ENCODE measurements at regions not wholly inside any gene's neighbourhood (a gene's known extent, or its start where the extent isn't known, plus 50 kb on each side); places are given as distances from the start of the nearest gene placed in this dataset.

DNA sequence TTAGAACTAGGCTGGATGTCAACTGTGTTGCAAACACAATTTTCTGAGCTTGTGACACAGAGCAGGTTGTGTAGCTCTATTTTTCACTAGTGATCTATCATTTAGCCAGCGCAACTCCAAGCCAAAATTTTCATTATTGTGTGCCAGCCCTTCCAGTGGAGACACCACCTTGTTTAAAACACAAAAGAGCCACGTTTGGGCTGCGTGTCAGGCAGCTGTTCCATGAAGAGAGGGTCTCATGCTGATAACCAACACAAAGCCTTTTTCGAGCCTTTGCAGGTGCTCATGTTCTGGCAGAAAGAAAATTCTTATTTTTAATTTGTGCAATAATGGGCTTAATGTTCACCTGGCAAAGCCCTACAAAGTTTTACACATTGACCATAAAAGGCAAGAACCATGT is 237.6 kb upstream of the RGMB start:
- no CpG with 5 or more reads among the region's 4 CpGs for WGBS (ENCODE audit: extremely low coverage, insufficient coverage, insufficient read length)
- H3K27ac ChIP-seq (ENCODE audit: low read depth, low read length), result no peak overlapping the region
- no peak overlapping the region for H4K8ac ChIP-seq (ENCODE audit: low read depth, low read length)
- no peak overlapping the region for H2AFZ ChIP-seq (ENCODE audit: insufficient read depth, low read length, poor library complexity)
- DNase-seq, result no peak
- no peak overlapping the region for H3K4me3 ChIP-seq (ENCODE audit: low read depth, low read length)
- no peak overlapping the region for H3K23ac ChIP-seq (ENCODE audit: low read length)
- no peak overlapping the region for H3K4ac ChIP-seq (ENCODE audit: low read depth, low read length)
- H4K12ac ChIP-seq (ENCODE audit: low read depth, low read length), result no peak overlapping the region
- no peaks in the 10 kb centered on the region for H3K27me3 ChIP-seq (ENCODE audit: insufficient read depth, low read length)
- no peaks in the 10 kb centered on the region for H3K4me1 ChIP-seq (ENCODE audit: control insufficient read depth in 1 of 2, insufficient read depth in 2 of 2, low read length in 2 of 2)
- H2AK5ac ChIP-seq (ENCODE audit: low read length), result no peak overlapping the region
- no peaks in the 10 kb centered on the region for H3K36me3 ChIP-seq (ENCODE audit: control insufficient read depth in 1 of 2, insufficient read depth in 2 of 2, low read length in 2 of 2)
- H3K79me2 ChIP-seq (ENCODE audit: control insufficient read depth, insufficient read depth, low read length, poor library complexity), result no peaks in the 10 kb centered on the region
- no peak overlapping the region for H3K9ac ChIP-seq (ENCODE audit: low read length)
- no peak overlapping the region for H2BK5ac ChIP-seq (ENCODE audit: low read depth, low read length, poor library complexity)
- no peaks in the 10 kb centered on the region for H3K9me3 ChIP-seq (ENCODE audit: insufficient read depth, low read depth, low read length)
- H3K14ac ChIP-seq (ENCODE audit: low read length), result no peak overlapping the region
- H2BK12ac ChIP-seq (ENCODE audit: low read length), result no peak overlapping the region
- H3K79me1 ChIP-seq (ENCODE audit: low read length), result no peaks in the 10 kb centered on the region
- no peak overlapping the region for H2BK120ac ChIP-seq (ENCODE audit: insufficient read depth, low read length, poor library complexity)
- H4K91ac ChIP-seq (ENCODE audit: low read depth, low read length), result no peak overlapping the region
- H3K18ac ChIP-seq (ENCODE audit: low read length), result no peak overlapping the region
- H3K4me2 ChIP-seq (ENCODE audit: low read length), result no peak overlapping the region

DNA sequence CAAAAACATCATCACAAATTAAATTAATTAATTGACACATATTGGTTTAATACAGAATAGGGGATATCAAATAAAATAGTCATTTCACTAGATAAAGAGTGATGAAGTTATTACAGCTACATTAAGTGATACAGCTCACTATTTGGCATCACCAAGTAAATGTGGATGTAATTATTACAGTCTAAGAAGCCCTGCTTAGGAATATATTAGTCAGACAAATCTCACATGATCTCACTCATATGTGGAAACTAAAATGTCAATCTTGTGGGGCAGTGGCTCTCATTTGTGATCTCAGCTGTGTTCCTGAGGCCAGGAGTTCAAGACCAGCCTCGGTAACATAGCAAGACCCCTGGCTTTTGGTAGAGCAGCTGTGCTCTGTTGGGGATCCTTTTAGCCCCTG is 233.4 kb upstream of the RGMB start:
- H3K79me2 ChIP-seq (ENCODE audit: control insufficient read depth, insufficient read depth, low read length, poor library complexity), result no peaks in the 10 kb centered on the region
- H2BK12ac ChIP-seq (ENCODE audit: low read length), result no peak overlapping the region
- H3K23ac ChIP-seq (ENCODE audit: low read length), result no peak overlapping the region
- H3K36me3 ChIP-seq (ENCODE audit: control insufficient read depth in 1 of 2, insufficient read depth in 2 of 2, low read length in 2 of 2), result no peaks in the 10 kb centered on the region
- no peak overlapping the region for H4K12ac ChIP-seq (ENCODE audit: low read depth, low read length)
- H2AK5ac ChIP-seq (ENCODE audit: low read length), result no peak overlapping the region
- H3K14ac ChIP-seq (ENCODE audit: low read length), result no peak overlapping the region
- H3K4me1 ChIP-seq (ENCODE audit: control insufficient read depth in 1 of 2, insufficient read depth in 2 of 2, low read length in 2 of 2), result no peaks in the 10 kb centered on the region
- H3K4me2 ChIP-seq (ENCODE audit: low read length), result no peak overlapping the region
- H4K91ac ChIP-seq (ENCODE audit: low read depth, low read length), result no peak overlapping the region
- no peak overlapping the region for H2BK120ac ChIP-seq (ENCODE audit: insufficient read depth, low read length, poor library complexity)
- H3K27me3 ChIP-seq (ENCODE audit: insufficient read depth, low read length), result no peaks in the 10 kb centered on the region
- no peak overlapping the region for H2AFZ ChIP-seq (ENCODE audit: insufficient read depth, low read length, poor library complexity)
- DNase-seq, result no peak
- no CpG with 5 or more reads among the region's 1 CpG for WGBS (ENCODE audit: extremely low coverage, insufficient coverage, insufficient read length)
- no peak overlapping the region for H3K4ac ChIP-seq (ENCODE audit: low read depth, low read length)
- H3K4me3 ChIP-seq (ENCODE audit: low read depth, low read length), result no peak overlapping the region
- H3K9me3 ChIP-seq (ENCODE audit: insufficient read depth, low read depth, low read length), result no peaks in the 10 kb centered on the region
- no peak overlapping the region for H3K27ac ChIP-seq (ENCODE audit: low read depth, low read length)
- H3K18ac ChIP-seq (ENCODE audit: low read length), result no peak overlapping the region
- no peak overlapping the region for H2BK5ac ChIP-seq (ENCODE audit: low read depth, low read length, poor library complexity)
- H4K8ac ChIP-seq (ENCODE audit: low read depth, low read length), result no peak overlapping the region
- no peaks in the 10 kb centered on the region for H3K79me1 ChIP-seq (ENCODE audit: low read length)
- H3K9ac ChIP-seq (ENCODE audit: low read length), result no peak overlapping the region

DNA sequence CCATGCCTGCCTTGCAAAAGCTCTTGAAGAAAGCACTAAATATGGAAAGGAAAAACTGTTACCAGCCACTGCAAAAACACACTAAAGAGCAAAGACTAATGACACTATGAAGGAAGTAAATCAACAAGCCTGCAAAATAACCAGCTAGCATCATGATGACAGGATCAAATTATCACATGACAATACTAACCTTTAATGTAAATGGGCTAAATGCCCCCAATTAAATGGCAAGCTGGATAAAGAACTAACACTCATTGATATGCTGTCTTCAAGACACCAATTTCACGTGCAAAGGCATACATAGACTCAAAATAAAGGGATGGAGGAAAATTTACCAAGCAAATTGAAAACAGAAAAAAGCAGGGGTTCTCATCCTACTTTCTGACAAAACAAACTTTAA is 231.8 kb upstream of the RGMB start:
- Histone ChIP-seq H3K27me3 (ENCODE audit: insufficient read depth, low read length) (no peaks in the 10 kb centered on the region), H2AK5ac (ENCODE audit: low read length) (no peak overlapping the region), H3K4ac (ENCODE audit: low read depth, low read length) (no peak overlapping the region), H3K9me3 (ENCODE audit: insufficient read depth, low read depth, low read length) (no peaks in the 10 kb centered on the region), H2BK5ac (ENCODE audit: low read depth, low read length, poor library complexity) (no peak overlapping the region), H2AFZ (ENCODE audit: insufficient read depth, low read length, poor library complexity) (no peak overlapping the region), H3K36me3 (ENCODE audit: control insufficient read depth in 1 of 2, insufficient read depth in 2 of 2, low read length in 2 of 2) (no peaks in the 10 kb centered on the region), H3K79me1 (ENCODE audit: low read length) (no peaks in the 10 kb centered on the region), H3K79me2 (ENCODE audit: control insufficient read depth, insufficient read depth, low read length, poor library complexity) (no peaks in the 10 kb centered on the region), H4K12ac (ENCODE audit: low read depth, low read length) (no peak overlapping the region), H3K23ac (ENCODE audit: low read length) (no peak overlapping the region), H3K4me3 (ENCODE audit: low read depth, low read length) (no peak overlapping the region), H3K4me1 (ENCODE audit: control insufficient read depth in 1 of 2, insufficient read depth in 2 of 2, low read length in 2 of 2) (no peaks in the 10 kb centered on the region), H3K27ac (ENCODE audit: low read depth, low read length) (no peak overlapping the region), H3K9ac (ENCODE audit: low read length) (no peak overlapping the region), H2BK12ac (ENCODE audit: low read length) (no peak overlapping the region), H3K18ac (ENCODE audit: low read length) (no peak overlapping the region), H4K91ac (ENCODE audit: low read depth, low read length) (no peak overlapping the region), H4K8ac (ENCODE audit: low read depth, low read length) (no peak overlapping the region), H3K14ac (ENCODE audit: low read length) (no peak overlapping the region), H3K4me2 (ENCODE audit: low read length) (no peak overlapping the region), H2BK120ac (ENCODE audit: insufficient read depth, low read length, poor library complexity) (no peak overlapping the region)
- WGBS (ENCODE audit: extremely low coverage, insufficient coverage, insufficient read length), result no CpG with 5 or more reads among the region's 1 CpG
- DNase-seq, result no peak

DNA sequence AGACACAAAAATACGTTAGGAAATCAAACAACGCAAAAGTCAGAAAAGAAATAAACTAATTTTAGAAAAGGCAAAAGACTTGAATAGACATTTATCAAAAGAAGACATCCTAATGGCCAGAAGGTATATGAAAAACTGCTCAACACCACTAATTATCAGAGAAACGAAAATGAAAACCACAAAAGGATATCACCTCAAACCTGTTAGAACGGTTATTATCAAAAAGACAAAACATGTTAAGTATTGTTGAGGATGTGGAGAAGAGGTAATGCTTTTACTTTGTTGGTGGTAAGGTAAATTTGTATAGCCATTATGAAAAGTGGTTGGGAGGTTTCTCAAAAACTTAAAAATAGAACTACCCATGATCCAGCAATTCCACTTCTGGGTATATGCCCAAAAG is 230.0 kb upstream of the RGMB start:
- no peaks in the 10 kb centered on the region for H3K79me1 ChIP-seq (ENCODE audit: low read length)
- no peak overlapping the region for H3K18ac ChIP-seq (ENCODE audit: low read length)
- no peak overlapping the region for H2BK12ac ChIP-seq (ENCODE audit: low read length)
- no peak overlapping the region for H3K4me2 ChIP-seq (ENCODE audit: low read length)
- H2BK5ac ChIP-seq (ENCODE audit: low read depth, low read length, poor library complexity), result no peak overlapping the region
- DNase-seq, result no peak
- H3K27ac ChIP-seq (ENCODE audit: low read depth, low read length), result no peak overlapping the region
- H3K27me3 ChIP-seq (ENCODE audit: insufficient read depth, low read length), result no peaks in the 10 kb centered on the region
- H3K79me2 ChIP-seq (ENCODE audit: control insufficient read depth, insufficient read depth, low read length, poor library complexity), result no peaks in the 10 kb centered on the region
- no peak overlapping the region for H3K14ac ChIP-seq (ENCODE audit: low read length)
- H3K4ac ChIP-seq (ENCODE audit: low read depth, low read length), result no peak overlapping the region
- H3K9ac ChIP-seq (ENCODE audit: low read length), result no peak overlapping the region
- WGBS (ENCODE audit: extremely low coverage, insufficient coverage, insufficient read length), result no CpG with 5 or more reads among the region's 4 CpGs
- no peak overlapping the region for H3K23ac ChIP-seq (ENCODE audit: low read length)
- no peak overlapping the region for H4K12ac ChIP-seq (ENCODE audit: low read depth, low read length)
- H3K4me3 ChIP-seq (ENCODE audit: low read depth, low read length), result no peak overlapping the region
- H3K36me3 ChIP-seq (ENCODE audit: control insufficient read depth in 1 of 2, insufficient read depth in 2 of 2, low read length in 2 of 2), result no peaks in the 10 kb centered on the region
- H2AK5ac ChIP-seq (ENCODE audit: low read length), result no peak overlapping the region
- H3K9me3 ChIP-seq (ENCODE audit: insufficient read depth, low read depth, low read length), result no peaks in the 10 kb centered on the region
- H2AFZ ChIP-seq (ENCODE audit: insufficient read depth, low read length, poor library complexity), result no peak overlapping the region
- no peak overlapping the region for H2BK120ac ChIP-seq (ENCODE audit: insufficient read depth, low read length, poor library complexity)
- no peak overlapping the region for H4K8ac ChIP-seq (ENCODE audit: low read depth, low read length)
- no peak overlapping the region for H4K91ac ChIP-seq (ENCODE audit: low read depth, low read length)
- no peaks in the 10 kb centered on the region for H3K4me1 ChIP-seq (ENCODE audit: control insufficient read depth in 1 of 2, insufficient read depth in 2 of 2, low read length in 2 of 2)
